ENCODE measurements at regions not wholly inside any gene's neighbourhood (a gene's known extent, or its start where the extent isn't known, plus 50 kb on each side); places are given as distances from the start of the nearest gene placed in this dataset.

DNA sequence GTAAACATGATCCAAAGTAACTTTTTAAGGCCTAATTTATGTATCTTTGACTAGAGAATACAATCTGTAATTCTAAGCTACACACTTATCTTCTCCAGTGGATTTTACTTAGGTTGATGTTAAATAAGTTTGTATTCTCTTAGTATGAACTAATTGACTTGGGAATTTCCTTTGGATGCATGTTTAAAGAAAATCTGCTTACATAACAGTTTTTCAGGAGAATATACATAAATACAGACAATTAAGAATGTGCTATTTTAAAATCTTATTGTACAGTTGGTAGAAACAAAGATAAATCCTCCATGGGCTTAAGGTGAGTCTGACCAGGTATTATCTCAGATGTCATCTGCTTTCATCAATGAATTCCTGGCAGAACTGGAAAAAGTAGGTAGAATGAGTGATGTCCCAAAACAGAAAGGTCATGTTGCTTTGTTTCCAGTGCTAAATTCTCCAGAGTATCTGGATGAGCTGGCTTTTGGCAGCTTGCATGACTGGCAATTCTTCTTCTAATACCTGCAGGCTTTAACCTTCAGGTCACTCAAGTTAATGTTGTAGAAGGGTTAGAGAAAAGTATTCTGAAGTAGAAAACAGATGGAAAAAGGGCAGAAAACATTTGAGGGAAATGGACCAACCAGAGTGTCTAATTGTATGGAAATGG lies 150.6 kb downstream of the MACIR start:
- H3K36me3 Mint-ChIP-seq: no peaks in the 10 kb centered on the region
- TF ChIP-seq, protein P1, sequence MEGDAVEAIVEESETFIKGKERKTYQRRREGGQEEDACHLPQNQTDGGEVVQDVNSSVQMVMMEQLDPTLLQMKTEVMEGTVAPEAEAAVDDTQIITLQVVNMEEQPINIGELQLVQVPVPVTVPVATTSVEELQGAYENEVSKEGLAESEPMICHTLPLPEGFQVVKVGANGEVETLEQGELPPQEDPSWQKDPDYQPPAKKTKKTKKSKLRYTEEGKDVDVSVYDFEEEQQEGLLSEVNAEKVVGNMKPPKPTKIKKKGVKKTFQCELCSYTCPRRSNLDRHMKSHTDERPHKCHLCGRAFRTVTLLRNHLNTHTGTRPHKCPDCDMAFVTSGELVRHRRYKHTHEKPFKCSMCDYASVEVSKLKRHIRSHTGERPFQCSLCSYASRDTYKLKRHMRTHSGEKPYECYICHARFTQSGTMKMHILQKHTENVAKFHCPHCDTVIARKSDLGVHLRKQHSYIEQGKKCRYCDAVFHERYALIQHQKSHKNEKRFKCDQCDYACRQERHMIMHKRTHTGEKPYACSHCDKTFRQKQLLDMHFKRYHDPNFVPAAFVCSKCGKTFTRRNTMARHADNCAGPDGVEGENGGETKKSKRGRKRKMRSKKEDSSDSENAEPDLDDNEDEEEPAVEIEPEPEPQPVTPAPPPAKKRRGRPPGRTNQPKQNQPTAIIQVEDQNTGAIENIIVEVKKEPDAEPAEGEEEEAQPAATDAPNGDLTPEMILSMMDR (conservative IDR thresholded peaks at IDR 0.05): no peak
- peak overlapping the region; percentile 64 for H3K27ac Mint-ChIP-seq
- peaks cover 26% of the 10 kb centered on the region for H3K4me1 Mint-ChIP-seq (ENCODE audit: unreplicated experiment)
- H3K9me3 Mint-ChIP-seq: no peaks in the 10 kb centered on the region
- no peaks in the 10 kb centered on the region for H3K27me3 Mint-ChIP-seq
- no peak for DNase-seq (ENCODE audit: extremely low spot score, unreplicated experiment)
- H3K4me3 Mint-ChIP-seq: peak overlapping the region; percentile 2

DNA sequence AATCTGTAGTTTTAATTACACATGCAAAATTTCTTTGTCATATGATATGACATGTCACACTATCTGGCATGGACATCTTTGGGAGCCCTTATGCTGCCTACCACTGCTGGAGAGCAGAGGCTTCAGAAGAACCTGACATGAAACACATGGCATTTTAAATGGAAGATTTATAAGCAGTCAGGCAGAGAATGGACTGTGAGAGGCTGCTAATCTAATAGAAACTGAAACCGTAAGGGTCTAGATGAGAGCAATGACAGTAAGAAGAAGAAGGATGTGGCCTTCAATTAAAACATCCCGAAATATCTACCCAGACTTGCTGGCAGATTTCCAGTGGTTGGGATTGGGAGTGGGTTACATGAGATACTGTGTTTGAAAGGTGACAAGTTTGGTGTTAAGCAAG lies 149.8 kb downstream of the MACIR start:
- Mint-ChIP-seq H3K4me1 (ENCODE audit: unreplicated experiment) (peaks cover 26% of the 10 kb centered on the region), H3K4me3 (peak overlapping the region; percentile 44), H3K27me3 (no peaks in the 10 kb centered on the region), H3K9me3 (no peaks in the 10 kb centered on the region), H3K27ac (peak overlapping the region; percentile 64), H3K36me3 (no peaks in the 10 kb centered on the region)
- DNase-seq (ENCODE audit: extremely low spot score, unreplicated experiment): no peak
- TF ChIP-seq, protein P1 (conservative IDR thresholded peaks at IDR 0.05): no peak

DNA sequence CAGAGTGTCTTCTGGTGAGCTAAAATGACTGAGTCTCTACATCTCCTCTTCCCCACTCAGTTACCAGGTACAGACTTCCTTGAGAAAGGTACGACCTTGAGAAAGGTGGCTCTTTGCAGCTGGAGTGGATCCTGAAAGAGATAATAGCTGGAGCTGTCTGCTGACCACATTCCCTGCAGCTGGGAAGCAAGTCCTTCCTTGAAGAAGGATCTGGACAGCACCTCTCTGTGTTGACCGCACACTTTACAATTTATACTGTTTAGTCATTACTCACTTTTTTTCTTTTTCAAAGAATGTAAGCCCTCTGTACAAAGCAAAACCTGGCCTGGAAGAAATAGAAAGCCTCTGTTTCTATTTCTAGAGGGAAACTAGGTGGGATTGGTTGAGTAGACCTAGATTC lies 148.8 kb downstream of the MACIR start:
- no peak overlapping the region for H3K4me3 Mint-ChIP-seq
- peaks cover 26% of the 10 kb centered on the region for H3K4me1 Mint-ChIP-seq (ENCODE audit: unreplicated experiment)

DNA sequence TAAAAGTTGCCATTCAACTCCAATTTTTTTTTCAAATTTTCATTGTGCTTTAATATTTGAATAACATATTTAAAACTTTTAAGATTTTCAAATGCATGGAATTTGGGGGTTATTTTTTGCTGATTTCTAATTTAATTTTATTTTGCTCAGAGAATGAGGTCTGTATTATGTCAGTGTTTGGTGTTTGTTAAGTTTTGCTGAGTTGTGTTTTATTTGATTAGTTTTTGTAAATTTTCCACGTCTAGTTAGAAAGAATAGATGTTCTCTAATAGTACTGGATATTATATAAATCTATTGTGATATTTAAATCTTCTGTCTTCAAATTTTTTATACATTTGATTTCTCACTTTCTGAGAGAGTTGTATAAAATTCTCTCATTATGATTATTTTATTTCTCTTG lies 145.9 kb downstream of the MACIR start:
- DNase-seq (ENCODE audit: extremely low spot score, unreplicated experiment): no peak
- Mint-ChIP-seq H3K36me3 (no peaks in the 10 kb centered on the region), H3K27ac (no peak overlapping the region), H3K4me3 (no peak overlapping the region), H3K27me3 (no peaks in the 10 kb centered on the region), H3K4me1 (ENCODE audit: unreplicated experiment) (peaks cover 5% of the 10 kb centered on the region), H3K9me3 (peaks cover 1% of the 10 kb centered on the region)
- TF ChIP-seq, protein P1 (conservative IDR thresholded peaks at IDR 0.05): no peak

More for the DNA sequence above, 148.8 kb downstream of the MACIR start:
- no peaks in the 10 kb centered on the region for H3K27me3 Mint-ChIP-seq
- TF ChIP-seq, protein P1 (conservative IDR thresholded peaks at IDR 0.05): no peak
- no peaks in the 10 kb centered on the region for H3K9me3 Mint-ChIP-seq
- DNase-seq (ENCODE audit: extremely low spot score, unreplicated experiment): no peak
- no peaks in the 10 kb centered on the region for H3K36me3 Mint-ChIP-seq
- no peak overlapping the region for H3K27ac Mint-ChIP-seq

DNA sequence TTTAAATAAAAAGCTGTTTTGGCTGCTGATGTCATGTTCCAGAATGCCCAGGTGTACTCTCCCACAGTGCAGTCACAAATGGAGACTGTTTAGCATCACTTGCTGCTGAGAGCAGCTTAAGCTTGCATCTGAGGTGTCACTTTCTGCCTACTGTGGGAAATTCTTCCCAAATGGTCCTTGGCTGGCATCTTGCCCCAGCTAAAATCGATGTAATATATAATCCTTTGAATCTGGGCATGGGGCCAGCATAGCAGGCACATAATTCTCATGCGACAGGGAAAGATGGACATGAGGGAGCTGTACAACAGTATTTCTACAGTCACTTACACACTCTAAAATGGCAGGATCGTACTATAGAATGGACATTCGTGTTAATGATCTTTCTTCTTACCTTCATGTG lies 144.3 kb downstream of the MACIR start:
- H3K9me3 Mint-ChIP-seq: peaks cover 6% of the 10 kb centered on the region
- no peaks in the 10 kb centered on the region for H3K36me3 Mint-ChIP-seq
- H3K4me1 Mint-ChIP-seq (ENCODE audit: unreplicated experiment): no peaks in the 10 kb centered on the region
- DNase-seq (ENCODE audit: extremely low spot score, unreplicated experiment): no peak
- no peak overlapping the region for H3K27ac Mint-ChIP-seq
- TF ChIP-seq, protein P1 (conservative IDR thresholded peaks at IDR 0.05): no peak
- no peaks in the 10 kb centered on the region for H3K27me3 Mint-ChIP-seq
- no peak overlapping the region for H3K4me3 Mint-ChIP-seq
